Muscle of leg (tissue), 3 donors: ENCODE measurements at regions not wholly inside any gene's neighbourhood (a gene's known extent, or its start where the extent isn't known, plus 50 kb on each side); places are given as distances from the start of the nearest gene placed in this dataset.
"Not testable (repeated sequence)": the region's sequence is repeated elsewhere in the genome, so short reads cannot be mapped to it uniquely, and the experiment has no call there.

Experiments used
- DNase-seq: peaks from one replicate; pipeline ENCODE4 v3.0.0; 2013
- H3K27ac ChIP-seq: one replicate; pipeline ENCODE4 v1.5.1; 2013; ENCODE audit warnings: mild to moderate bottlenecking, low read length, control low read depth
- H3K27me3 ChIP-seq: one replicate; pipeline ENCODE4 v1.6.1; 2013; ENCODE audit warnings: low read length; ENCODE audit not compliant: control insufficient read depth, insufficient read depth
- H3K36me3 ChIP-seq: one replicate; pipeline ENCODE4 v1.6.1; 2013; ENCODE audit warnings: low read length; ENCODE audit not compliant: control insufficient read depth, insufficient read depth
- H3K4me1 ChIP-seq: one replicate; pipeline ENCODE4 v1.6.1; 2013; ENCODE audit warnings: low read length; ENCODE audit not compliant: control insufficient read depth, insufficient read depth
- H3K4me3 ChIP-seq: one replicate; pipeline ENCODE4 v1.5.1; 2013; ENCODE audit warnings: low read length, control low read depth
- H3K9me3 ChIP-seq: replicated peaks from 2 replicates; pipeline ENCODE4 v1.6.1; 2013; ENCODE audit warnings: low read depth, low read length; ENCODE audit not compliant: control insufficient read depth
- WGBS: methylation state at CpG from one replicate; pipeline ENCODE4 v1.1.5; 2013; ENCODE audit warnings: missing lambda C conversion rate; ENCODE audit not compliant: insufficient coverage; 5-methylcytosine and 5-hydroxymethylcytosine counted together

DNA sequence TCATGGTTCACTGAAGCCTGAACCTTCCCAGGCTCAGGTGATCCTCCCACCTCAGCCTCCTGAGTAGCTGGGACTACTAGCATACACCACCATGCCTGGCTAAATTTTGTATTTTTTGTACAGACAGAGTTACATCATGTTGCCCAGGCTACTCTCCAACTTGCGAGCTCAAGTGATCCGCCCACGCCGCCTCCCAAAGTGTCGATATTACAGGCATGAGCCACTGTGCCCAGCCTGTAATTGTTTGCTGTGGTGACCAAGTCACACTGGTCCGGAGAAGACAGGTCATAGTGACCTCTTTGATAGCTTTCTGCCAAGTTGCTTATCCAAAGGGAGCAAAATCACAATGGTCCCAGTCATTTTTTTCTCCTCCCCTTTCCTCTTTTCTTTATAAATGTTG is 167.4 kb upstream of the NOTCH2NLA start:
- H3K27me3 ChIP-seq, H3K4me3 ChIP-seq, H3K9me3 ChIP-seq, DNase-seq, H3K36me3 ChIP-seq, H3K27ac ChIP-seq, H3K4me1 ChIP-seq: not testable (repeated sequence)
- 60% methylated on average over 1 of the region's 6 CpGs for whole genome bisulfite sequencing

DNA sequence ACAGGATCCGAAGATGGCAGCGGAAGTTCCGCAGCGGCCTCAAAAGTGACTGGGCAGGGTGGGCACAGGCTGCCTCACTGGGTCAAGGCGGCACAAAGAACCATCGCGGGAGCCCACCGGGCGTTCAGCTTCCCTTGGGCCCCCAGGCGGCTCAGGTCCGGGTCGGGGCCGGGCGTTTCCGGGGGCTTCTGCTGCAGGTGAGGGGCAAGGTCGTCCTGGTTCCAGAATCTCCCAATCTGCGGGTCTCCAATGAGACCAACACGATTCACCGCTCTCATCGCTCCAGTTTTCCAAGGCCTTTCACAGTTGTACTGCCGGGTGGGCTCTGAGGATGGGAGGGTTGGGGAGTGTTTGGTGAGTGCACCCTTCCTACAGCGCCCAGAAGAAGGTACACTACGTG is 165.0 kb upstream of the NOTCH2NLA start:
- WGBS, result 0% methylated on average over 2 of the region's 23 CpGs
- not testable (repeated sequence) for H3K4me3 ChIP-seq, H3K36me3 ChIP-seq, H3K27ac ChIP-seq, DNase-seq, H3K27me3 ChIP-seq, H3K4me1 ChIP-seq, H3K9me3 ChIP-seq

DNA sequence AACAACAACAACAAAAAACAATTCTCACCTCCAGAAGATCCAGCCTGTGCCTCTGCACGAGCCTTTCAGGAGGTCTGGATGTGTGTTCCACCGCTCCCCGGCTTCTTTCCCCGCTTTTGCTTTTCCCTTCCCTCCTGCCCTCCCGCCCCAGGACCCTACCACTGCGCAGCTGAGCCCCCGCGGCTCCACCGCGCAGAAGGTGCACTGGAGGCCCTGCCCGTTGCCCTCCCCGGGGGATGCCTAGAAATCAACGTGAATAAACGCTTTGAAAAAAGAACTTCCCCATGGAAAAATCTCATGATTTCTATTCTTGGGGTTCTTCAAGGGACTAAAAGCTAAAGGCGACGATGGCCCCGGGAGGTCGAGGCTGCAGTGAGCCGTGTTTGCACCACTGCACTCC is 164.3 kb upstream of the NOTCH2NLA start:
- not testable (repeated sequence) for H3K36me3 ChIP-seq, H3K27me3 ChIP-seq
- 40% methylated on average over 1 of the region's 19 CpGs for WGBS

DNA sequence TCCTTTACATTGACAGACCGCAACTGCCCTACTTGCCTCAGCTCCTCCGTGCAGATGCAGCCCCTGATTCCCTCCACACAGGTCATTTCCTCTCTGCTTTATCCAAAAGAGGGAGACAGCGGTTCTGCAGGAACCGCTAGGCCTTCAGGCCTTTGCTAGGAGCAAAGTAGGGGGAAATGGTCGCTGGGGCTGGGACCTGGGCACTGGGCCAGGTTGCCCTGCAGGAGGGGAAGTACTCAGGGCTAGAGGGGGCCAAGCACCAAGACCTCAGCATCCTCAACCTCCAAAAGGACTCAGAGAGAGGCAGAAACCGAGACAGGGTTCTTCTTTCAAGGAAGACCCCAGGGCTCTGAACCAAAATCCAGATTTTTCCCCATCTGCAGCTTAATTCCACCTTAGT is 160.4 kb upstream of the NOTCH2NLA start:
- WGBS, result no CpG with 5 or more reads among the region's 6 CpGs
- H3K27ac ChIP-seq, H3K9me3 ChIP-seq, H3K36me3 ChIP-seq, DNase-seq, H3K4me1 ChIP-seq, H3K27me3 ChIP-seq, H3K4me3 ChIP-seq: not testable (repeated sequence)

More for the DNA sequence above, 164.3 kb upstream of the NOTCH2NLA start:
- not testable (repeated sequence) for H3K4me3 ChIP-seq, H3K4me1 ChIP-seq, H3K27ac ChIP-seq, H3K9me3 ChIP-seq, DNase-seq

DNA sequence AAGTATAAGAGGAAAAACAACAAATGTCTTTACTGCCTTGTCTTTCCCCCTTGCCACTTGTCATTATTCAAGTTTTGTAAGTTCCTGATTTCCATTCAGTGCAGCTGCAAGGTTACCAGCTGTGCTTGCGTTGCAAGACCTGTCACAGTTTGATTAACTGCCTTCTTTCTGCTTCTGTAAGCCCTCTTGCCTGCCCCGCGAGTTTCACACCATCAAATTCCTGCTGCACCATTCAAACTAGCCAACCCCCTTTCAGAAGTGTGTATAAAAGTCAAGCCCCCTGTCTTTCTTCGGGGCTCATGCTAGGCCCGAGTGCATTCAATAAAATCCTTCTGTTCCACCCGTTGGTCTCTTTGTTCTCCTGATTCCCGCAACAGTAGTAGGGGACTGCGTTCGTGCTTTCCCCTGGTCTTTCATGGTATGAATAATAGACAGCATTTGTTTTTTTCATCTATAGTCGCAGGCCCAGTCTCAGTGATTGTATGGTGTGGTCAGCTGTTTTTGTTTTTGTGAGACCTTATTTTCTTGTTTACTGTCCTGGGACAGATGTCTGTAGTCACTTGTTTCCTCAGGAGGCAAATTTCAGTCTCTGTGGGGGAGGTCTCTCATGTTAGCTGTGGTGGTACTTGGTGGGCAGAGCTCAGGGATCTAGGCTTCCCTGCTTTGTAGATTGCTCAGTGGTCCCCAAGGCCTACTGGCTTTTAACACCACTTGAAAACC is 159.1 kb upstream of the NOTCH2NLA start:
- no CpG with 5 or more reads among the region's 10 CpGs for WGBS
- not testable (repeated sequence) for H3K4me3 ChIP-seq, H3K27me3 ChIP-seq, DNase-seq, H3K36me3 ChIP-seq, H3K9me3 ChIP-seq, H3K4me1 ChIP-seq
- H3K27ac ChIP-seq, result peak overlapping the region; percentile 72

DNA sequence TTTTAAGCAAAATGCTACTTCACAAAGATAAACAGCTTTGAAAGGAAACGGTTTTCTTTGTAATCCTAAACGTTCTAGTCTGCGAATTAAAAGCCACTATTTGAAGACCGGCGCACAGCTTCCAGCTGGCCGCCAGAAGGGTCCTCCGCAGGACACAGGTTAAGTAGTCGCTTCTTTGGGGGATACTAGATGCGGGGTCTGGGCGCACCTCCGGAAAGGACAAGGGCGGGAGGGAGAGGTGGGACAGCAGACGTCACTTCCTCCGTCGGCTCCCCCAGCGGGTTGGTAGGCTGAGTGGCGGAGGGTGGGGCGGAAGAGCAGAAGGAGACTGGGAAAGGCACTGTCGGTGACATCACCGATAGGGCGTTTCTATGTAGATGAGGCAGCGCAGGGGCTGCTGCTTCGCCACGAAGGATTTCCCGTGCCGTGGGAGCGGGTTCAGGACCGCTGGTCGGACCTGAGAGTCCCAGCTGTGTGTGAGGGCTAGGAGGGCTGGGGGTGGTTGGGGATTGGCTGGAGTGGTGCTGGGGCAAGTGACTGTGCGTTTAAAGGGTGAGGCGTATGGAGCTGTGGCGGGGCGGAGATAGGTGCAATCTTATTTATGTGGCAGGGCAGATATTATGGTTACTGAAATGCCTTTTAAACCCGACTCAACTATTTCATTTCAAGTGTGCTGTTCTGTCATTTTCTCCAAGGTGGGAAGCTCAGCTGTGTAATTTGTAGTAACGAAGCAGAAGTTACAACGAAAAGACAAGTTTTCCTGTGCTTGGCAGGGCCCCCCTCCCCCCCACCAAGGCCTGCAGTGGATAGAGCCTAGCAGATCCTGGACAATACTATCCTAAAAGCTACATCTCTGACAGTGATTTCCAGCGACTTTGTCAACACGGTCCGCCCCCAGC is 158.3 kb upstream of the NOTCH2NLA start:
- DNase-seq, result peak; percentile 97
- Histone ChIP-seq H3K4me3 (peak overlapping the region; percentile 45), H3K27ac (peak overlapping the region; percentile 90)
- H3K9me3 ChIP-seq, H3K27me3 ChIP-seq, H3K4me1 ChIP-seq, H3K36me3 ChIP-seq: not testable (repeated sequence)
- 0% methylated on average over 5 of the region's 39 CpGs for WGBS

DNA sequence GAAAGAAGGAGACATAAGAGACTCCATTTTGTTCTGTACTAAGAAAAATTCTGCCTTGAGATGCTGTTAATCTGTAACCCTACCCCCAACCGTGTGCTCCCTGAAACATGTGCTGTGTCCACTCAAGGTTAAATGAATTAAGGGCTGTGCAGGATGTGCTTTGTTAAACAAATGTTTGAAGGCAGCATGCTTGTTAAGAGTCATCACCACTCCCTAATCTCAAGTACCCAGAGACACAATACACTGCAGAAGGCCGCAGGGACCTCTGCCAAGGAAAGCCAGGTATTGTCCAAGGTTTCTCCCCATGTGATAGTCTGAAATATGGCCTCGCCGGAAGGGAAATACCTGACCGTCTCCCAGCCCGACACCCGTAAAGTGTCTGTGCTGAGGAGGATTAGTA is 152.4 kb upstream of the NOTCH2NLA start:
- H3K4me3 ChIP-seq, H3K36me3 ChIP-seq, H3K4me1 ChIP-seq, H3K27me3 ChIP-seq, H3K27ac ChIP-seq, H3K9me3 ChIP-seq, DNase-seq: not testable (repeated sequence)
- WGBS, result no CpG with 5 or more reads among the region's 7 CpGs

DNA sequence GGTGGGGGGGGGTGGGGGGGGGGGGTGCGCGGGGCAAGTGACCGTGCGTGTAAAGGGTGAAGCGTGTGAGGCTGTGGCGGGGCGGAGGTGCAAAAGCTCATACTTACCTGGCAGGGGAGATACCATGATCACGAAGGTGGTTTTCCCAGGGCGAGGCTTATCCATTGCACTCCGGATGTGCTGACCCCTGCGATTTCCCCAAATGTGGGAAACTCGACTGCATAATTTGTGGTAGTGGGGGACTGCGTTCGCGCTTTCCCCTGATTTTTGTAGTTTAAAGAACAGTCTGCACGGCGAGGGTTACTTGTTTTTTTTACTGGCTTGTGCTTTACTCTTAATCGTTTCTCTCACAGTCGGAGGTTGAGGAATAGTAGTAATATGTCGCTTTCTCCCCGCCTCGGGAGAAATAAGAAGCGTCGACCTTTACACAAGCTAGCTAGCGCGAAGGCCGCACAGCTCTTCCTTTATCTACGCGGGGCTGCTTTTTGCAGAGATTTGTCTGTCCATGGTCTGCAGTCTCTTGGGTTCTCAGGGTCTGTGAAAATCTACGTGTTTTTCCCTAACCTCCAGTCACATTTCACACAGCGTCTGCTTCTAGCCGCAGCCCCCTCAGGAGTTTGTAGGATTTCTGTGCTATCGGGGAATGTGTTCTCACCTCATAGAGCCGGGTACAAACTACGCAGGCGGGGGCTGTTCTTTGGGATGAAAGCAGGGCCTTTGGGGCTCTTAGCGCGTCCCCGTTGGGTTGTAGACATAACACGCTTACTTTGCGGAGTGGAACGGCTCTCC is 148.1 kb upstream of the NOTCH2NLA start:
- Histone ChIP-seq H3K4me3 (peak overlapping the region; percentile 38), H3K27ac (peak overlapping the region; percentile 96)
- H3K27me3 ChIP-seq, H3K9me3 ChIP-seq, H3K4me1 ChIP-seq, H3K36me3 ChIP-seq: not testable (repeated sequence)
- peak; percentile 98 for DNase-seq
- WGBS, result 0% methylated on average over 11 of the region's 42 CpGs

DNA sequence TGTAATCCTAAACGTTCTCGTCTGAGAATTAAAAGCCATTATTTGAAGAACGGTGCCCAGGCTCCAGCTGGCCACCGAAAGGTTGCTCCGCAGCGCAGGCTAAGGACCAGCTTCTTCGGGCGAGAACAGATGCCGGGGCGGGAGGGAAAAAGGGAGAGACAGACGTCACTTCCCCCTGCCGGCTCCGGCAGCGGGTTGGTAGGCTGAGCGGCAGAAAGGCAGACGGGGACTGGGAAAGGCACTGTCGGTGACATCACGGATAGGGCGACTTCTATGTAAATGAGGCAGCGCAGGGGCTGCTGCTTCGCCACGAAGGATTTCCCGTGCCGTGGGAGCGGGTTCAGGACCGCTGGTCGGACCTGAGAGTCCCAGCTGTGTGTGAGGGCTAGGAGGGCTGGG is 147.5 kb upstream of the NOTCH2NLA start:
- not testable (repeated sequence) for H3K27me3 ChIP-seq
- 0% methylated on average over 9 of the region's 27 CpGs for WGBS

DNA sequence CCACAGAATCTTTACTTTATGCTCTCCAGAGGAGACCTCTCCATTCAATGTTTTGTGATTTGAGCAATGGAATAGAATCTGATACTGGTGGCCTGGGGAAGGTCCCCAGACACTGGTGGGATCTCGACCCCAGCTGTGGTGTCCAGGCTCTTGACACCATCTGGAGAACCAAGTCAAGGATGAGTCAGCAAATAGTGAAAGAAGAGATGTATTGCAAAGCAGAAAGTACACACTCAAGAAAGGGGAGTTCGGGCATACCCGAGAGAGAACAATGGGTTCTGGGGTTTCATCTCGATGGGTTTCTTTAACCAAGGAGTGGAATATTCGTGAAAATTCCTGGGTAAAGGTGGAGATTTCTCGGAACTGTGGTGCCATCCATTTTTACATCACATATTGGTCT is 146.3 kb upstream of the NOTCH2NLA start:
- DNase-seq, H3K27ac ChIP-seq, H3K4me3 ChIP-seq, H3K4me1 ChIP-seq, H3K27me3 ChIP-seq, H3K36me3 ChIP-seq, H3K9me3 ChIP-seq: not testable (repeated sequence)
- 100% methylated on average over 1 of the region's 6 CpGs for WGBS

More for the DNA sequence above, 147.5 kb upstream of the NOTCH2NLA start:
- not testable (repeated sequence) for H3K36me3 ChIP-seq, H3K4me1 ChIP-seq, H3K9me3 ChIP-seq
- peak overlapping the region; percentile 35 for H3K4me3 ChIP-seq
- peak; percentile 91 for DNase-seq
- peak overlapping the region; percentile 69 for H3K27ac ChIP-seq
